Fibroblast of mammary gland (primary cell): ENCODE measurements at regions not wholly inside any gene's neighbourhood (a gene's known extent, or its start where the extent isn't known, plus 50 kb on each side); places are given as distances from the start of the nearest gene placed in this dataset.

Source experiments
- DNase-seq: peaks from one replicate; pipeline ENCODE4 v3.0.0-alpha.2; 2010; ENCODE audit warnings: low read depth
- H3K4me3 ChIP-seq: 2 replicates; pipeline ENCODE4 v1.5.1; 2011; ENCODE audit warnings: low read depth, mild to moderate bottlenecking, low read length, moderate library complexity; ENCODE audit not compliant: control insufficient read depth
- TF ChIP-seq, protein P1 (sequence below): conservative IDR thresholded peaks from 2 replicates; pipeline ENCODE4 v1.5.1; 2011; ENCODE audit warnings: low read depth, low read length, inconsistent platforms; ENCODE audit not compliant: control insufficient read depth, insufficient read depth

DNA sequence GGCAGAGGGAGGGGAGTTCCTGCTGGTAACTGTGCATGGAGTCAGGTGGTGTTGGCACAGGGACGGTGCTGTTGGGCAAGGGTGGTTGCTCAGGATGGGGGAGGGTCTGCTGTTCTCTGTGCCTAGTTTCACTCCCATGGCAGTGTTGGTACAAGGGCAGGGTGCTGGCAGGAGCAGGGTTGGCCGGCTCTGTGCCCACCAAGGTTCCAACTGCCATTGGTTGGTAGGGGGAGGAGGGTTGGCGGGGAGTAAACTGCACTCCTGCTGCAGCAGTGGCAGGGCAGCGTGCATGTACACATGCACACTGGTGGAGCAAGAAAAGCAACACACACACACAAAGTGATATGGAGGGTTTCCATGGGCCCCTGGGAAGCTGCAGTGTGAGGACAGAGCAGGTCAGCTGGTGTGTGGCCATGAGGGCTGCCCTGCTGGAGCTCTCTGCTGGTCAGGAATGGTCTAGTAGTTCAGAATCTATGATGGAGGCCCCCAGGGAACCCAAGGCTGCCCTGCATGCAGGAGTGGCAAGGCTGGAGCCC lies 269.9 kb upstream of the MGAT4C start:
- no peak overlapping the region for H3K4me3 ChIP-seq
- no peak for DNase-seq
- TF ChIP-seq, protein P1, sequence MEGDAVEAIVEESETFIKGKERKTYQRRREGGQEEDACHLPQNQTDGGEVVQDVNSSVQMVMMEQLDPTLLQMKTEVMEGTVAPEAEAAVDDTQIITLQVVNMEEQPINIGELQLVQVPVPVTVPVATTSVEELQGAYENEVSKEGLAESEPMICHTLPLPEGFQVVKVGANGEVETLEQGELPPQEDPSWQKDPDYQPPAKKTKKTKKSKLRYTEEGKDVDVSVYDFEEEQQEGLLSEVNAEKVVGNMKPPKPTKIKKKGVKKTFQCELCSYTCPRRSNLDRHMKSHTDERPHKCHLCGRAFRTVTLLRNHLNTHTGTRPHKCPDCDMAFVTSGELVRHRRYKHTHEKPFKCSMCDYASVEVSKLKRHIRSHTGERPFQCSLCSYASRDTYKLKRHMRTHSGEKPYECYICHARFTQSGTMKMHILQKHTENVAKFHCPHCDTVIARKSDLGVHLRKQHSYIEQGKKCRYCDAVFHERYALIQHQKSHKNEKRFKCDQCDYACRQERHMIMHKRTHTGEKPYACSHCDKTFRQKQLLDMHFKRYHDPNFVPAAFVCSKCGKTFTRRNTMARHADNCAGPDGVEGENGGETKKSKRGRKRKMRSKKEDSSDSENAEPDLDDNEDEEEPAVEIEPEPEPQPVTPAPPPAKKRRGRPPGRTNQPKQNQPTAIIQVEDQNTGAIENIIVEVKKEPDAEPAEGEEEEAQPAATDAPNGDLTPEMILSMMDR, result no peak

DNA sequence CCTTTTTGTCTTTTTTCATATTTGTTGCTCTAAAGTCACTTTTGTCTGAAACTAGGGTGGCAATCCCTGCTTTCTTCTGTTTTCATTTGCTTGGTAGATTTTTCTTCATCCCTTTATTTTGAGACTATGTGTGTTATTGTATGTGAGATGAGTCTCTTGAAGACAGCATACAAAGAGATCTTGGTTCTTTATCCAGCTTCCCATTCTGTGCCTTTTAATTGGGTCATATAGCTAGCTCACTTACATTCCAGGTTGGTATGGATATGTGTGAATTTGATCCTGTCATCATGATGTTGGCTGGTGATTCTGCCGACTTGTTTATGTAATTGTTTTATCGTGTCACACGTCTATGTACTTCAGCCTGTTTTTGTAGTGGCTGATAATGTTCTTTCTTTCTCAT lies 267.7 kb upstream of the MGAT4C start:
- TF ChIP-seq, protein P1, result no peak
- DNase-seq, result no peak

DNA sequence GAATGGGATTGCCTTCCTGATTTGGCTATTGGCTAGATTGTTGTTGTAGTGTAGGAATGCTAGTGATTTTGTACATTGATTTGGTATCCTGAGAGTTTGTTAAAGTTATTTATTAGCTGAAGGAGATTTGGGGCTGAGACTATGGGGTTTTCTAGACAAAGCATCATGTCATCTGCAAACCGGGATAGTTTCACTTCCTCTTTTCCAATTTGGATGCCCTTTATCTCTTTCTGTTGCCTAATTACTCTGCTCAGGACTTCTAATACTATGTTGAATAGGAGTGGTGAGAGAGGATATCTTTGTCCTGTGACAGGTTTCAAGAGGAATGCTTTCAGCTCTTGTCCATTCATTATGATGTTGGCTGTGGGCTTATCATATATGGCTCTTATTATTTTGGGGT lies 265.7 kb upstream of the MGAT4C start:
- no peak for DNase-seq
- no peak overlapping the region for H3K4me3 ChIP-seq
- TF ChIP-seq, protein P1, result no peak

More for the DNA sequence above, 267.7 kb upstream of the MGAT4C start:
- H3K4me3 ChIP-seq, result no peak overlapping the region

DNA sequence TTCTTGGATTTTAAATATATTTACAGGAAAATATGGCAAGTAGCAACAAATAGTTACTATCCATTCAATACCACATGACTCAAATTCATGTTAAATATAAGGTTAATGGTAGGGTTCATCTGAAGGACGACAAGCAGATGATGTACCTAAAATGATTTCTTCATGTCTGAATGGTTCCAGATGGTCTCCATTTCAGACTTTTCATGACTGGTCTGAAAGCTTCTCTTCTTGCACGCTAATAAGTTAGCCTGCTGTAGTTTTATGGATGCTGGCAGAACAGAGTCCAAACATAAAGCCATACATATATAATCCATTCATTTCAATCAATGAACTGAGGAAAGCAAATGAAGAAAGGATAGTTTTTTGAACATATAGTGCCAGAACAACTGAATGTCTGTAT lies 257.0 kb upstream of the MGAT4C start:
- DNase-seq, result peak; percentile 28
- TF ChIP-seq, protein P1, result no peak
- no peak overlapping the region for H3K4me3 ChIP-seq

DNA sequence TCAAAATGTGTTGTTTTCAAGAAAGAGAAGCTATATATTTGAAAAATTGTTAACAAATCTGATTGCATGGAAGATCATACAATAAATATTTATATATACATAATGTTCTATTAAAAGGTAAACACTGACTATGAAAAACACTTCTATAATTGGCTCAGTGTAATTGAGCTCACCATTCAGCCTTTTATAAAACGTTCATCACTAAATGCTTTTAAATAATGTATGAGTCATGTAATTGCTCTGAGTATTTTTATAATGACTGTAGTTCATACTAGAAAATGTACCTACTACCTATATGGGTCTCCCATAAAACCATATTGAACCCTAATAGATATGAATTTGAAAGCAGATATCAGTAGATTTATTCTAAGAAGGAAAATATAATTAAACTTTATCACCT lies 240.4 kb upstream of the MGAT4C start:
- TF ChIP-seq, protein P1, result no peak
- no peak overlapping the region for H3K4me3 ChIP-seq
- DNase-seq, result no peak

DNA sequence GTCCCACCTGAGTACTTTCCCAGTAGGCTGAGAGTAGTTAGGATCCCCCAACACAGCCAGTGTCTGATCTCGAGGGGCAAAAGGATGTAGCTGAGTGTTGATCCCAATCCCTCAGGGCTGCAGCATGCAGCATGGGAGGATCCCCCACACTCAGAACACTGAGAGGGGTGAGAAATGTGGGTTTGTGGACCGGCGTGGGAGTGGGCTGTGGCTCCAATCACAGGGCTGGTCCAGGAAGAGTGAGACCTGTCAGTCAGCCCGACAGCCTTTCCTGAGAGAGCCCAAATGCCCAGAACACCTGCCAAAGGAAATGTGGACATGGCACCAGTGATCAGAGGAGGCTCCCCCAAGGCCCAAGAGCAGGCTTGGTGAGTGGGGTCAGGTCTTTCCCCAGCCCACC lies 228.3 kb upstream of the MGAT4C start:
- H3K4me3 ChIP-seq, result no peak overlapping the region
- TF ChIP-seq, protein P1, result no peak
- DNase-seq, result no peak

DNA sequence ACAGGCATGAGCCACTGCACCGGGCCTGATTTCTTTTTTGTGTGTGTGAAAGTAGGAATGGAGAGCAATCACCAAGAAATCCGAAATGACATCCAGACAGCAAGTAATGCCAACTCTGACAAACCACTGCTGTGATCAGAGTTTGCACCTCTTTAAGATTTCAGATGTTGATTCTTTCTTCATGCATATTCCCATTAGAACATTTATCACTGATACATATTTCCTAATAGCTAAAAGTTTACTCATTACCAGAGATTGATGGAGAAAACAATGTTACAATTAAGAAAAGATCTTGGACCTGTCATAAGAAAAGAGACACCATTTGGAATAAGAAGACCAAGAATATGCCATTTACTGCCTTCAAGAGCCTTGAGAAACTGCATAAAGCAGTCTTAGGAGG lies 217.0 kb upstream of the MGAT4C start:
- no peak for DNase-seq
- TF ChIP-seq, protein P1, result no peak

More for the DNA sequence above, 217.0 kb upstream of the MGAT4C start:
- no peak overlapping the region for H3K4me3 ChIP-seq
